ENCODE measurements at regions not wholly inside any gene's neighbourhood (a gene's known extent, or its start where the extent isn't known, plus 50 kb on each side); places are given as distances from the start of the nearest gene placed in this dataset.

DNA sequence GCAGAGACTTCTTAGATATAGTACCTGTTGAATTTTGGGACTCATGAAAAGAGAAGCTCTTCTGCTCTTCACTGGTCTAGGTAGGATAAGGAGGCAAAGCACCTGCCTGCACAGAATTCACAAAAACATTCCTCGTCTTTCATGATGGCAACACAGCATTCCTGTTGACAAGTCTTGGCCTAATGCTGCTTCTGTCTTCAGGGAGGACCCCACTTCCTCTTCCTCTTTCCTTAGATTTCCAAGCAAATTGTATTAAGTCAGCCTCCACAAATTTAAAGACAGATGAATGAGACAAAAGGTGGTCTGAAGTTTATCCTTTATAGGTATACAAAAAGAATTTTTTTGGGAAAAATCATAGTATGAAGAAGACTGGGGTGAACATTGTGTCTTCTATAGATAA lies 64.9 kb downstream of the DNAJB9 start:
- WGBS (ENCODE audit: insufficient coverage, low coverage, low lambda C conversion rate, missing lambda C conversion rate), result 67% methylated on average over 1 of the region's 1 CpG
- Histone ChIP-seq H3K4me1 (peaks cover 0 to 11% (median 4%) of the 10 kb centered on the region in 4 donors), H3K27me3 (no peaks in the 10 kb centered on the region), H3K9me3 (no peaks in the 10 kb centered on the region), H3K36me3 (no peaks in the 10 kb centered on the region), H3K27ac (no peak overlapping the region), H3K4me3 (no peak overlapping the region)
- intact Hi-C loops (cut with DNase I), result no loop called here
- ATAC-seq, result no peak
- TF ChIP-seq POLR2A (IDR thresholded peaks at IDR 0.05), result no peak
- TF ChIP-seq, protein P1, sequence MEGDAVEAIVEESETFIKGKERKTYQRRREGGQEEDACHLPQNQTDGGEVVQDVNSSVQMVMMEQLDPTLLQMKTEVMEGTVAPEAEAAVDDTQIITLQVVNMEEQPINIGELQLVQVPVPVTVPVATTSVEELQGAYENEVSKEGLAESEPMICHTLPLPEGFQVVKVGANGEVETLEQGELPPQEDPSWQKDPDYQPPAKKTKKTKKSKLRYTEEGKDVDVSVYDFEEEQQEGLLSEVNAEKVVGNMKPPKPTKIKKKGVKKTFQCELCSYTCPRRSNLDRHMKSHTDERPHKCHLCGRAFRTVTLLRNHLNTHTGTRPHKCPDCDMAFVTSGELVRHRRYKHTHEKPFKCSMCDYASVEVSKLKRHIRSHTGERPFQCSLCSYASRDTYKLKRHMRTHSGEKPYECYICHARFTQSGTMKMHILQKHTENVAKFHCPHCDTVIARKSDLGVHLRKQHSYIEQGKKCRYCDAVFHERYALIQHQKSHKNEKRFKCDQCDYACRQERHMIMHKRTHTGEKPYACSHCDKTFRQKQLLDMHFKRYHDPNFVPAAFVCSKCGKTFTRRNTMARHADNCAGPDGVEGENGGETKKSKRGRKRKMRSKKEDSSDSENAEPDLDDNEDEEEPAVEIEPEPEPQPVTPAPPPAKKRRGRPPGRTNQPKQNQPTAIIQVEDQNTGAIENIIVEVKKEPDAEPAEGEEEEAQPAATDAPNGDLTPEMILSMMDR (IDR thresholded peaks at IDR 0.05), result no peak
- no peak for DNase-seq

DNA sequence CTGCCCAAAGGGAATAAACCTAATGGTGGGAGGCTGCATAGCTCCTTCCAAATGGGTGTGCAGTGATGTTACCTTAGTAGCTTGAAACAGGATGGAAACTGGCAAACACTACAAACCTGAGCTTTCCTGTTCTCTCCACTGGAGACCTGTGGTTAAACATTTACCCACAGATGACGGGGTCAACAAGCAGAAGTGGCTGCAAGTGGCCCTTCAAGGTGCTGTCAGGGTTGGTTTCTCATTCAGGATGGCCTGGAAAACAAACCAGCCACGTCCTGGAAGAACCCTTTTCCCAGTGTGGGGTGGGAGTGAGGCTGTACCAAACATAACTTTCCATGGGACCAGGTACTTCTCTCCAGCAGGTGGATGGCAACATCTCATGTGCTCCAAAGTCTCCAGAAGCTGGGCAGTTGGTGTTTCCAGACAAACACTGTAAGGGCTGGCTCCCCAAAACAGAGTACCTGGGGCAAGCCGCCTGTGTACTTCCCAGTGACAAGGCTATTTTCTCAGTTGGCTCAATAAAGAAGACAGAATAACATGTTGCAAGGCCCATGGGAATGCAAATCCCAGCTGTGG lies 67.5 kb downstream of the DNAJB9 start:
- 33% methylated on average over 2 of the region's 3 CpGs for WGBS (ENCODE audit: insufficient coverage, low coverage, low lambda C conversion rate, missing lambda C conversion rate)
- H3K27ac ChIP-seq, result peak overlapping the region in 1 of 3 donors; percentile 49
- no peaks in the 10 kb centered on the region for H3K9me3 ChIP-seq
- intact Hi-C loops (cut with DNase I), result no loop called here
- no peaks in the 10 kb centered on the region for H3K36me3 ChIP-seq
- DNase-seq (peak in 1 of 3 donors; percentile 56), ATAC-seq (peak; percentile 95 to 98 (median 97))
- no peaks in the 10 kb centered on the region for H3K27me3 ChIP-seq
- TF ChIP-seq, protein P1 (IDR thresholded peaks at IDR 0.05), result no peak
- no peak for TF ChIP-seq POLR2A (IDR thresholded peaks at IDR 0.05)
- H3K4me1 ChIP-seq, result peaks cover 0 to 11% (median 4%) of the 10 kb centered on the region in 4 donors
- H3K4me3 ChIP-seq, result no peak overlapping the region

DNA sequence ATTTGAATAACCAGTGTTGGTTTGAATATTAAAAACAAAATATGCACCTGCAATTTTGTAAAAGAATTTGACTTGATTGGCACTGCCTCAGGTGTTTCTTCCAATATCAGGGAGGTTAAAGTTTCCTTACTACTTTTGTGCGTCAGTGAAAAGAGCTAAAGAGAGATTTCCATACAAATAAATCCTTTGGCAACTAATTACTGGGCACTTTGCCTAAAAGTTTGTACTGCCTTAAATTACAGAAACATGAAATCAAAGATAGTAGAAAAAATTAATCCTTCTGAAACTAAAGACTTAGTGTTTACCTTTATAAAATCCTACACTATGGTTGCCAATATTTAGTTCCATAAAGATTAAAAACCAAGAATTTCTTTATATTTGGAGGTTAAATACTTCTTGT lies 72.5 kb downstream of the DNAJB9 start:
- H3K4me1 ChIP-seq, result peaks cover 0 to 5% (median 2%) of the 10 kb centered on the region in 4 donors
- DNase-seq (no peak), ATAC-seq (no peak)
- no peaks in the 10 kb centered on the region for H3K36me3 ChIP-seq
- H3K27ac ChIP-seq, result no peak overlapping the region
- WGBS (ENCODE audit: insufficient coverage, low coverage, low lambda C conversion rate, missing lambda C conversion rate), result 61% methylated on average over 1 of the region's 1 CpG
- no peaks in the 10 kb centered on the region for H3K27me3 ChIP-seq
- no peak overlapping the region for H3K4me3 ChIP-seq
- no peaks in the 10 kb centered on the region for H3K9me3 ChIP-seq
- TF ChIP-seq POLR2A (IDR thresholded peaks at IDR 0.05), result no peak
- TF ChIP-seq, protein P1 (IDR thresholded peaks at IDR 0.05), result no peak
- intact Hi-C loops (cut with DNase I), result no loop called here

DNA sequence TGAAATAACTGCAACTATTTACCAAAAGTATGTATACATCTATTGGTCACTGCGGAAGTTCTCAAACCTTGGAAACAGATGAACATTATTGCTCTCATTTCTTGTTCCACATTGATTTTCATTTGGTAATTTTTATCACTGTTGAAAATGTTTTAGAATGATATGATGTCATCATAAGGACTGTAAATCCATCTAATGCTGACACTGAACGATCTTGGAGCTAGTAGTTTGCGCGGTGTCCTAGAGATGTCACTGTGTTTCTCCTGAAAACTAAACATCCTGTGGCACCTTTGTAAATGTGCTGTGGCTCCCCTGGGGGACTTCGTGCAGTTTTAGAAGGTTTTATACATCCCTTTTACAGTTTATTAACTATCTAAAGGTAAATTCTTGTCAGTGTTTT lies 73.5 kb downstream of the DNAJB9 start:
- Histone ChIP-seq H3K36me3 (no peaks in the 10 kb centered on the region), H3K4me1 (no peaks in the 10 kb centered on the region), H3K27me3 (no peaks in the 10 kb centered on the region), H3K9me3 (no peaks in the 10 kb centered on the region), H3K27ac (no peak overlapping the region), H3K4me3 (no peak overlapping the region)
- WGBS (ENCODE audit: insufficient coverage, low coverage, low lambda C conversion rate, missing lambda C conversion rate), result 79% methylated on average over 5 of the region's 5 CpGs
- intact Hi-C loops (cut with DNase I), result no loop called here
- ATAC-seq (no peak), DNase-seq (no peak)
- TF ChIP-seq, protein P1 (IDR thresholded peaks at IDR 0.05), result no peak
- TF ChIP-seq POLR2A (IDR thresholded peaks at IDR 0.05), result no peak

DNA sequence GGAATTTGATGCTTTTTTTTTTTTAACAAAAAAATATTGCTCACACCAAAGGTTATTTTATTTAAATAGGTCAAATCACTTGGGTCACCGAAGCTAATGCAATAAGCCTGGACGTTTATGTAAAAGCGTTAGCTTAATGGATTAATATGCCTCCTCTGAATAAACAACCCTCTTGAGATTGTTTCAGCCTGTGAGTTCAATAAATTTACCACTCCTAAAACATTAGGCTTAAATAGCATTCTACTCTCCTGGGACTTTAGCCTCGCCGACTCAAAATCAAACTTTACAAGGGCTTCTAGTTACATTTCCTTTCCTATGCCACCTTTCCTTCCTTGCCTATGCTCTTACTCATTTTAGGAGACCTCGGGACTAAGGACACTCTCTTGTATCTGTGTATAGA lies 79.3 kb downstream of the DNAJB9 start:
- no peak overlapping the region for H3K27ac ChIP-seq
- intact Hi-C loops (cut with DNase I), result no loop called here
- WGBS (ENCODE audit: insufficient coverage, low coverage, low lambda C conversion rate, missing lambda C conversion rate), result 68% methylated on average over 6 of the region's 6 CpGs

More for the DNA sequence above, 79.3 kb downstream of the DNAJB9 start:
- peaks cover 0 to 28% (median 10%) of the 10 kb centered on the region in 4 donors for H3K4me1 ChIP-seq
- no peaks in the 10 kb centered on the region for H3K9me3 ChIP-seq
- no peak overlapping the region for H3K4me3 ChIP-seq
- DNase-seq (no peak), ATAC-seq (no peak)
- no peak for TF ChIP-seq POLR2A (IDR thresholded peaks at IDR 0.05)
- H3K36me3 ChIP-seq, result no peaks in the 10 kb centered on the region
- H3K27me3 ChIP-seq, result no peaks in the 10 kb centered on the region

Data from right lobe of liver (tissue), 6 donors.